KMS-11 (cell line): ENCODE measurements at regions not wholly inside any gene's neighbourhood (a gene's known extent, or its start where the extent isn't known, plus 50 kb on each side); places are given as distances from the start of the nearest gene placed in this dataset.

Source experiments
- H2AFZ ChIP-seq: fragments of 200-600 bp; sonication (generic); 2 replicates; pipeline ENCODE4 v1.6.1; 2016; ENCODE audit warnings: antibody characterized with exemption, mixed run types, low read depth
- H3K27ac ChIP-seq: fragments of 200-600 bp; sonication (generic); 2 replicates; pipeline ENCODE4 v1.6.1; 2016; ENCODE audit warnings: mild to moderate bottlenecking, mixed run types
- H3K27me3 ChIP-seq: fragments of 200-600 bp; sonication (generic); 2 replicates; pipeline ENCODE4 v1.6.1; 2017; ENCODE audit warnings: mild to moderate bottlenecking, low read depth, mixed run types, moderate library complexity; ENCODE audit not compliant: insufficient read depth
- H3K36me3 ChIP-seq: fragments of 200-600 bp; sonication (generic); 2 replicates; pipeline ENCODE4 v1.6.1; 2017; ENCODE audit warnings: mild to moderate bottlenecking, mixed run types; ENCODE audit not compliant: insufficient read depth
- H3K4me1 ChIP-seq: fragments of 200-600 bp; sonication (generic); 2 replicates; pipeline ENCODE4 v1.6.1; 2016; ENCODE audit warnings: mild to moderate bottlenecking, low read depth, mixed run types; ENCODE audit not compliant: poor library complexity, severe bottlenecking
- H3K4me2 ChIP-seq: fragments of 200-600 bp; sonication (generic); 2 replicates; pipeline ENCODE4 v1.7.0; 2016; ENCODE audit warnings: mild to moderate bottlenecking, mixed run types
- H3K4me3 ChIP-seq: fragments of 200-600 bp; sonication (generic); IDR thresholded peaks from 2 replicates; pipeline ENCODE4 v1.6.1; 2017; ENCODE audit warnings: low read depth, low read length, mixed read lengths; ENCODE audit not compliant: insufficient read depth
- H3K79me2 ChIP-seq: fragments of 200-600 bp; sonication (generic); 2 replicates; pipeline ENCODE4 v1.6.1; 2016; ENCODE audit warnings: low read depth, mixed run types; ENCODE audit not compliant: insufficient read depth
- H3K9ac ChIP-seq: fragments of 200-600 bp; sonication (generic); 2 replicates; pipeline ENCODE4 v1.6.1; 2016; ENCODE audit warnings: mild to moderate bottlenecking, mixed run types
- H4K20me1 ChIP-seq: fragments of 200-600 bp; sonication (generic); 2 replicates; pipeline ENCODE4 v1.6.1; 2016; ENCODE audit warnings: mild to moderate bottlenecking, mixed run types; ENCODE audit not compliant: insufficient read depth
- CTCF ChIP-seq: fragments of 200-600 bp; sonication (generic); conservative IDR thresholded peaks from 2 replicates; pipeline ENCODE4 v1.6.1; 2017; ENCODE audit warnings: low read depth, mild to moderate bottlenecking, antibody characterized with exemption, low read length, moderate library complexity, mixed read lengths

- no peaks in the 10 kb centered on the region for H3K79me2 ChIP-seq
- no peak overlapping the region for H3K4me3 ChIP-seq
- H3K4me1 ChIP-seq: no peaks in the 10 kb centered on the region
- TF ChIP-seq CTCF: no peak
- H3K36me3 ChIP-seq: no peaks in the 10 kb centered on the region
- no peak overlapping the region for H3K4me2 ChIP-seq
- no peak overlapping the region for H3K9ac ChIP-seq
- H3K27me3 ChIP-seq: no peaks in the 10 kb centered on the region
- no peak overlapping the region for H2AFZ ChIP-seq
- no peak overlapping the region for H3K27ac ChIP-seq
- no peaks in the 10 kb centered on the region for H4K20me1 ChIP-seq
Observed at GRCh38 chr1:24980836-24981630, 51.0 kb upstream of the RUNX3 start.
